ENCODE measurements at regions not wholly inside any gene's neighbourhood (a gene's known extent, or its start where the extent isn't known, plus 50 kb on each side); places are given as distances from the start of the nearest gene placed in this dataset.

GRCh38 chr12:76247026-76247646 lies 101.1 kb downstream of the BBS10 start:
- H3K4me3 Mint-ChIP-seq = no peak overlapping the region
- no peak overlapping the region for H3K27ac Mint-ChIP-seq
- no peaks in the 10 kb centered on the region for H3K4me1 Mint-ChIP-seq (ENCODE audit: low read depth)
- no peaks in the 10 kb centered on the region for H3K9me3 Mint-ChIP-seq
- H3K36me3 Mint-ChIP-seq (ENCODE audit: low read depth) = no peaks in the 10 kb centered on the region
- peaks cover 6% of the 10 kb centered on the region for H3K27me3 Mint-ChIP-seq (ENCODE audit: low read depth)

GRCh38 chr12:76246611-76247010 lies 101.6 kb downstream of the BBS10 start:
- H3K9me3 Mint-ChIP-seq = no peaks in the 10 kb centered on the region
- H3K4me1 Mint-ChIP-seq (ENCODE audit: low read depth) = no peaks in the 10 kb centered on the region
- no peaks in the 10 kb centered on the region for H3K36me3 Mint-ChIP-seq (ENCODE audit: low read depth)
- no peak overlapping the region for H3K27ac Mint-ChIP-seq
- H3K27me3 Mint-ChIP-seq (ENCODE audit: low read depth) = peaks cover 6% of the 10 kb centered on the region
- no peak overlapping the region for H3K4me3 Mint-ChIP-seq

GRCh38 chr12:76244300-76244699 lies 103.9 kb downstream of the BBS10 start:
- Mint-ChIP-seq H3K27ac (no peak overlapping the region), H3K9me3 (no peaks in the 10 kb centered on the region), H3K4me1 (ENCODE audit: low read depth) (no peaks in the 10 kb centered on the region), H3K27me3 (ENCODE audit: low read depth) (peaks cover 6% of the 10 kb centered on the region), H3K4me3 (no peak overlapping the region), H3K36me3 (ENCODE audit: low read depth) (no peaks in the 10 kb centered on the region)

- no peaks in the 10 kb centered on the region for H3K36me3 Mint-ChIP-seq (ENCODE audit: low read depth)
- H3K9me3 Mint-ChIP-seq = no peaks in the 10 kb centered on the region
- no peaks in the 10 kb centered on the region for H3K4me1 Mint-ChIP-seq (ENCODE audit: low read depth)
- H3K27ac Mint-ChIP-seq = no peak overlapping the region
- no peak overlapping the region for H3K4me3 Mint-ChIP-seq
- peaks cover 6% of the 10 kb centered on the region for H3K27me3 Mint-ChIP-seq (ENCODE audit: low read depth)
Observed at GRCh38 chr12:76242813-76243550, 105.2 kb downstream of the BBS10 start.

- no peaks in the 10 kb centered on the region for H3K36me3 Mint-ChIP-seq (ENCODE audit: low read depth)
- no peak overlapping the region for H3K4me3 Mint-ChIP-seq
- H3K27me3 Mint-ChIP-seq (ENCODE audit: low read depth) = peaks cover 2% of the 10 kb centered on the region
- H3K9me3 Mint-ChIP-seq = no peaks in the 10 kb centered on the region
- H3K27ac Mint-ChIP-seq = no peak overlapping the region
- no peaks in the 10 kb centered on the region for H3K4me1 Mint-ChIP-seq (ENCODE audit: low read depth)
Observed at GRCh38 chr12:76241371-76241770, 106.8 kb downstream of the BBS10 start.

- Mint-ChIP-seq H3K27me3 (ENCODE audit: low read depth) (no peaks in the 10 kb centered on the region), H3K9me3 (no peaks in the 10 kb centered on the region), H3K36me3 (ENCODE audit: low read depth) (no peaks in the 10 kb centered on the region), H3K4me1 (ENCODE audit: low read depth) (no peaks in the 10 kb centered on the region), H3K4me3 (no peak overlapping the region), H3K27ac (no peak overlapping the region)
Observed at GRCh38 chr12:76240281-76240680, 107.9 kb downstream of the BBS10 start.

GRCh38 chr12:76238688-76239087 lies 109.5 kb downstream of the BBS10 start:
- no peak overlapping the region for H3K4me3 Mint-ChIP-seq
- no peaks in the 10 kb centered on the region for H3K4me1 Mint-ChIP-seq (ENCODE audit: low read depth)
- no peaks in the 10 kb centered on the region for H3K36me3 Mint-ChIP-seq (ENCODE audit: low read depth)
- H3K27ac Mint-ChIP-seq = no peak overlapping the region
- H3K9me3 Mint-ChIP-seq = no peaks in the 10 kb centered on the region
- no peaks in the 10 kb centered on the region for H3K27me3 Mint-ChIP-seq (ENCODE audit: low read depth)

- H3K27me3 Mint-ChIP-seq (ENCODE audit: low read depth) = no peaks in the 10 kb centered on the region
- no peaks in the 10 kb centered on the region for H3K4me1 Mint-ChIP-seq (ENCODE audit: low read depth)
- H3K36me3 Mint-ChIP-seq (ENCODE audit: low read depth) = no peaks in the 10 kb centered on the region
- H3K4me3 Mint-ChIP-seq = no peak overlapping the region
- H3K9me3 Mint-ChIP-seq = no peaks in the 10 kb centered on the region
- no peak overlapping the region for H3K27ac Mint-ChIP-seq
Observed at GRCh38 chr12:76237086-76237701, 111.0 kb downstream of the BBS10 start.

GRCh38 chr12:76236640-76237039 lies 111.6 kb downstream of the BBS10 start:
- no peaks in the 10 kb centered on the region for H3K4me1 Mint-ChIP-seq (ENCODE audit: low read depth)
- H3K4me3 Mint-ChIP-seq = no peak overlapping the region
- H3K27ac Mint-ChIP-seq = no peak overlapping the region

GRCh38 chr12:76234741-76235140 lies 113.5 kb downstream of the BBS10 start:
- Mint-ChIP-seq H3K4me1 (ENCODE audit: low read depth) (no peaks in the 10 kb centered on the region), H3K9me3 (no peaks in the 10 kb centered on the region), H3K36me3 (ENCODE audit: low read depth) (no peaks in the 10 kb centered on the region), H3K27me3 (ENCODE audit: low read depth) (no peaks in the 10 kb centered on the region), H3K27ac (no peak overlapping the region), H3K4me3 (no peak overlapping the region)

More at GRCh38 chr12:76236640-76237039, 111.6 kb downstream of the BBS10 start:
- Mint-ChIP-seq H3K27me3 (ENCODE audit: low read depth) (no peaks in the 10 kb centered on the region), H3K9me3 (no peaks in the 10 kb centered on the region), H3K36me3 (ENCODE audit: low read depth) (no peaks in the 10 kb centered on the region)

GRCh38 chr12:76232013-76232412 lies 116.2 kb downstream of the BBS10 start:
- H3K27me3 Mint-ChIP-seq (ENCODE audit: low read depth) = peaks cover 12% of the 10 kb centered on the region
- H3K36me3 Mint-ChIP-seq (ENCODE audit: low read depth) = no peaks in the 10 kb centered on the region
- H3K4me1 Mint-ChIP-seq (ENCODE audit: low read depth) = no peaks in the 10 kb centered on the region
- no peak overlapping the region for H3K4me3 Mint-ChIP-seq
- H3K9me3 Mint-ChIP-seq = no peaks in the 10 kb centered on the region
- H3K27ac Mint-ChIP-seq = no peak overlapping the region

- Mint-ChIP-seq H3K27me3 (ENCODE audit: low read depth) (peaks cover 17% of the 10 kb centered on the region), H3K36me3 (ENCODE audit: low read depth) (no peaks in the 10 kb centered on the region), H3K4me1 (ENCODE audit: low read depth) (no peaks in the 10 kb centered on the region), H3K4me3 (no peak overlapping the region), H3K9me3 (no peaks in the 10 kb centered on the region), H3K27ac (no peak overlapping the region)
Observed at GRCh38 chr12:76226956-76227355, 121.3 kb downstream of the BBS10 start.

- Mint-ChIP-seq H3K27ac (no peak overlapping the region), H3K4me1 (ENCODE audit: low read depth) (no peaks in the 10 kb centered on the region), H3K27me3 (ENCODE audit: low read depth) (peaks cover 17% of the 10 kb centered on the region), H3K4me3 (no peak overlapping the region), H3K9me3 (no peaks in the 10 kb centered on the region), H3K36me3 (ENCODE audit: low read depth) (no peaks in the 10 kb centered on the region)
Observed at GRCh38 chr12:76226397-76226796, 121.8 kb downstream of the BBS10 start.

GRCh38 chr12:76223869-76224268 lies 124.3 kb downstream of the BBS10 start:
- Mint-ChIP-seq H3K4me3 (no peak overlapping the region), H3K27me3 (ENCODE audit: low read depth) (peaks cover 17% of the 10 kb centered on the region), H3K27ac (no peak overlapping the region), H3K36me3 (ENCODE audit: low read depth) (no peaks in the 10 kb centered on the region), H3K4me1 (ENCODE audit: low read depth) (no peaks in the 10 kb centered on the region), H3K9me3 (no peaks in the 10 kb centered on the region)

- peaks cover 3% of the 10 kb centered on the region for H3K27me3 Mint-ChIP-seq (ENCODE audit: low read depth)
- H3K4me1 Mint-ChIP-seq (ENCODE audit: low read depth) = no peaks in the 10 kb centered on the region
- no peaks in the 10 kb centered on the region for H3K9me3 Mint-ChIP-seq
- no peaks in the 10 kb centered on the region for H3K36me3 Mint-ChIP-seq (ENCODE audit: low read depth)
- no peak overlapping the region for H3K4me3 Mint-ChIP-seq
- H3K27ac Mint-ChIP-seq = no peak overlapping the region
Observed at GRCh38 chr12:76220980-76221379, 127.2 kb downstream of the BBS10 start.

Data from T-helper 1 cell treated with Interleukin-12 subunit alpha and Interleukin-12 subunit beta and Interleukin-4 antibody, amounts not matched to agents 30 μg/mL and 1 μg/mL, for 36 hours (primary cell).